Spleen (tissue), 7 donors: ENCODE measurements at regions not wholly inside any gene's neighbourhood (a gene's known extent, or its start where the extent isn't known, plus 50 kb on each side); places are given as distances from the start of the nearest gene placed in this dataset.

ENCODE experiments used
- CTCF ChIP-seq, 11 experiments: fragments of 200-600 bp in 7 of 11; fragments of 450-650 bp in 4 of 11; sonication (generic) in 4 of 11; IDR thresholded peaks in 8 of 11; conservative IDR thresholded peaks in 3 of 11; 1 replicate in 7 of 11; 2 replicates in 4 of 11; pipeline versions ENCODE4 v1.4.0 to v1.8.0; 2016 to 2021; ENCODE audit warnings: antibody characterized with exemption in 11 of 11, inconsistent platforms in 4 of 11, mild to moderate bottlenecking in 1 of 11
- POLR2A ChIP-seq, 3 donors: fragments of 450-650 bp; IDR thresholded peaks; one replicate each; pipeline ENCODE4 v1.5.1; 2017; ENCODE audit warnings: antibody characterized with exemption in 3 of 3, mild to moderate bottlenecking in 1 of 3
- donor health status: DM: no; HTN: no; CAD: no; lungs with moderate emphysema.
- donor health status: DM: no; HTN: no; CAD: no.
- donor health status: DM: no; HTN: no; CAD: no.

DNA sequence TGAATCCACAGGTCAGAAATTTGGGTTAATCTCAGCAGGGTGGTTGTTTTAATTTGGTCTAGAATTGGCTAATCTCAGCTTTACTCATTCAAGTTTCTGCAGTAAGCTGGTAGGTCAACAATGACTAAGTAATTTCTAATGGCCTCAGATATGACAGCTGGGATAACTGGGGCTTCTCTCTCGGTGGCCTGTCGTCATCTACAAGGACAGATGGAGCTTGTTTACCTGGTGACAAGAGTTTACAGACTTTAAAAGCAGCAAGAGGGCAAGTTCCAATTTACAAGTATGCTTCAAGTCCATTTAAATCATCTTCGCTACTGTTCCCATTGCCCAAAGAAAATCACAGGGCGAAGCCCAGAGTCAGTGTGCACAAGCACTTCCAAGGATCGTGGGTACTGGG lies 453.9 kb downstream of the PDHA2 start:
- TF ChIP-seq POLR2A (IDR thresholded peaks at IDR 0.05), result no peak
- TF ChIP-seq CTCF (IDR thresholded peaks at IDR 0.05 in 8 of 11, conservative IDR thresholded peaks at IDR 0.05 in 3 of 11), result no peak
